Thoracic aorta (tissue), 2 donors: ENCODE measurements at regions not wholly inside any gene's neighbourhood (a gene's known extent, or its start where the extent isn't known, plus 50 kb on each side); places are given as distances from the start of the nearest gene placed in this dataset.

Source experiments
- ATAC-seq: fragments of 150-250 bp; one replicate; pipeline ENCODE4 v1.8.0; 2017; ENCODE audit warnings: low read depth; ENCODE audit not compliant: insufficient number of reproducible peaks, low FRiP score
- DNase-seq: peaks from one replicate; pipeline ENCODE4 v3.0.0-alpha.2; 2020; ENCODE audit warnings: low spot score
- H3K27ac ChIP-seq, 2 donors: fragments of 200-600 bp; sonication (generic); 1 replicate in 1 of 2; 2 replicates in 1 of 2; pipeline ENCODE4 v1.5.1; 2016; ENCODE audit warnings: mild to moderate bottlenecking in 2 of 2, moderate library complexity in 2 of 2
- H3K27me3 ChIP-seq: fragments of 200-600 bp; sonication (generic); replicated peaks from 2 replicates; pipeline ENCODE4 v1.6.0; 2016; ENCODE audit warnings: mild to moderate bottlenecking; ENCODE audit not compliant: insufficient read depth
- H3K36me3 ChIP-seq: fragments of 200-600 bp; sonication (generic); one replicate; pipeline ENCODE4 v1.5.1; 2016
- H3K4me1 ChIP-seq, 2 donors: fragments of 200-600 bp; sonication (generic); 1 replicate in 1 of 2; 2 replicates in 1 of 2; pipeline versions ENCODE4 v1.5.1 to v1.6.0; 2016; ENCODE audit warnings: low read depth in 2 of 2, mild to moderate bottlenecking in 1 of 2; ENCODE audit not compliant: control insufficient read depth in 1 of 2
- H3K4me3 ChIP-seq: fragments of 200-600 bp; sonication (generic); 2 replicates; pipeline ENCODE4 v1.5.1; 2016; ENCODE audit warnings: mild to moderate bottlenecking
- H3K9me3 ChIP-seq: fragments of 200-600 bp; sonication (generic); 2 replicates; pipeline ENCODE4 v1.5.1; 2016
- TF ChIP-seq, protein P1 (sequence below): fragments of 200-600 bp; sonication (generic); IDR thresholded peaks from one replicate; pipeline ENCODE4 v1.5.1; 2019; ENCODE audit warnings: antibody characterized with exemption

DNA sequence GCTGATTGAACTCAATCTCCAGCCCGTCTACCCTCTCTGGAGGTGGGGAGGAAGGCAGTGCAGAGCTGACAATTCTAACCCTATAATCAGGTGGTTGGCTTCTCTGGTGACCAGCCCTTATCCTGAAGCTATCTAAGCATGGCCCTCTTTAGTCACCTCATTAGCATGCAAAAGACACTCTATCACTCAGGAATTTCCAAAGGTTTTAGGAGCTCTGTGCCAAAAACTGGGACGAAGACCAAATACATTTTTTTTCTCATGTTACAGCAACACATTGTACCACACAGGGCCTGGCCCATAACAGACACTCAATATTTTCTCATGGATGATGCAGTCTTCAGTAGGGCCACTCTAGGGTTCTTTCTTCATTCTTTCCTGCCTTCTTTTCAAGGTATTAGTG, 118.8 kb upstream of the VLDLR start:
- TF ChIP-seq, protein P1, sequence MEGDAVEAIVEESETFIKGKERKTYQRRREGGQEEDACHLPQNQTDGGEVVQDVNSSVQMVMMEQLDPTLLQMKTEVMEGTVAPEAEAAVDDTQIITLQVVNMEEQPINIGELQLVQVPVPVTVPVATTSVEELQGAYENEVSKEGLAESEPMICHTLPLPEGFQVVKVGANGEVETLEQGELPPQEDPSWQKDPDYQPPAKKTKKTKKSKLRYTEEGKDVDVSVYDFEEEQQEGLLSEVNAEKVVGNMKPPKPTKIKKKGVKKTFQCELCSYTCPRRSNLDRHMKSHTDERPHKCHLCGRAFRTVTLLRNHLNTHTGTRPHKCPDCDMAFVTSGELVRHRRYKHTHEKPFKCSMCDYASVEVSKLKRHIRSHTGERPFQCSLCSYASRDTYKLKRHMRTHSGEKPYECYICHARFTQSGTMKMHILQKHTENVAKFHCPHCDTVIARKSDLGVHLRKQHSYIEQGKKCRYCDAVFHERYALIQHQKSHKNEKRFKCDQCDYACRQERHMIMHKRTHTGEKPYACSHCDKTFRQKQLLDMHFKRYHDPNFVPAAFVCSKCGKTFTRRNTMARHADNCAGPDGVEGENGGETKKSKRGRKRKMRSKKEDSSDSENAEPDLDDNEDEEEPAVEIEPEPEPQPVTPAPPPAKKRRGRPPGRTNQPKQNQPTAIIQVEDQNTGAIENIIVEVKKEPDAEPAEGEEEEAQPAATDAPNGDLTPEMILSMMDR = no peak
- H3K9me3 ChIP-seq = no peaks in the 10 kb centered on the region
- no peak overlapping the region for H3K27ac ChIP-seq
- no peak overlapping the region for H3K4me3 ChIP-seq
- no peaks in the 10 kb centered on the region for H3K36me3 ChIP-seq
- DNase-seq (no peak), ATAC-seq (no peak)
- H3K27me3 ChIP-seq = no peaks in the 10 kb centered on the region
- no peaks in the 10 kb centered on the region for H3K4me1 ChIP-seq

DNA sequence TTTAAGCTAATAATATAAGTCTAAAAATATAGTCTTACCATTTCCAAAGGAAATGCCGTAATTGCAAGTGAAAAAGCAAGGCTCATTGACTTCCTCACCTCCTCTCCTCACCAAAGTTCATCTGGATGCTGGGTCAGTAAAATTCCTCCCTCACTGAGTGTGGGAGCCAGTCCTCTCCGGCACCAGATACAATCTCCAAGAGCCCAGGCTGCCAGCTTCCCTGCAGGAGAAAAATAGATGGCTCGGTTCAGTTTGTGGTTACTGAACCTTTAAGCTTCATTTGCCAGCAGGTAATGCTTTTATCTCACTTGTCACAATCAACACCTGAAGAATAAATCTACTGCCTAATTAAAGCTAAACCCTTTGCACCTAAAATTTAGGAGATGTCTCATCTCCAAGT, 115.3 kb upstream of the VLDLR start:
- H3K4me1 ChIP-seq = no peaks in the 10 kb centered on the region
- no peaks in the 10 kb centered on the region for H3K36me3 ChIP-seq
- no peaks in the 10 kb centered on the region for H3K9me3 ChIP-seq
- TF ChIP-seq, protein P1 = no peak
- H3K4me3 ChIP-seq = no peak overlapping the region
- no peaks in the 10 kb centered on the region for H3K27me3 ChIP-seq
- no peak for ATAC-seq
- H3K27ac ChIP-seq = no peak overlapping the region
- no peak for DNase-seq

DNA sequence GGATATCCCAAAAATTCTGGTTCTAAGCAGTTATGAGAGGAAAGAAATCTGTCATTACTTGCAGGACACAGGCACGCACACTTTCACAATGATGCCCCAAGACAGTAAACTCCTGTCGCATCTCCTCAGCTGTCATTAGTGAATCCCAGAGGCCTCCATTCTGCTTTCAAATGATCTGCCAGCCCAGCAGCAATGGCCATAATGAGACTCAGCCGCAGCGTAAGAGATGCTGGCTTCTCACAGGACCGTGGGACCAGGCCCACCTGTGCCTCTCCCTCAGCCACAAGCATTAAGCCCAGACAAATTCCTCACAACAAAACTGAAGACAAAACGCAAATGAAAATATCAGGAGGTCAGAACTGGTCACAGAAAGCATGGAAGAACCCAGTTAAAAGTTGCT, 98.0 kb upstream of the VLDLR start:
- no peak overlapping the region for H3K4me3 ChIP-seq
- H3K4me1 ChIP-seq = no peaks in the 10 kb centered on the region

DNA sequence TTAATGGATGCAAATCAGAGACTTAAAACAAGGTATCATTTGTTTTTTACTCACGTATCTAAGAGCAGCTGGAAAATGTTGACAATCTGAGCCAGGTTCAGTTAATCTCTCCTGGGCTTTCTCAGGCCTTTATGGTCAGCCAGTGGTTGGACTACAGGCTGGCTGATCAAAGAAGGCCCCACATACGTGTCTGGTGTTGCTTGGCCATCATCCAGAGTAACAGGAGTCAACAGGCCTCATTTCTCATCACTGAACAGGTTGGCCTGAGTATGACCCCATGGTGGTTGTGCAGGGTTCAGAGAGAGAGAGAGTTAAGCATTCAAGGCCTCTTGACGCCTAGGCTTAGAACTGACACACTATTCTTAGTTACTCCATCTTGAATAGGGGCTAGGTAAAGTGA, 97.0 kb upstream of the VLDLR start:
- no peaks in the 10 kb centered on the region for H3K4me1 ChIP-seq
- H3K4me3 ChIP-seq = no peak overlapping the region
- TF ChIP-seq, protein P1 = no peak
- no peak overlapping the region for H3K27ac ChIP-seq
- H3K9me3 ChIP-seq = no peaks in the 10 kb centered on the region
- ATAC-seq (no peak), DNase-seq (no peak)
- H3K27me3 ChIP-seq = no peaks in the 10 kb centered on the region
- H3K36me3 ChIP-seq = no peaks in the 10 kb centered on the region

More for the DNA sequence above, 98.0 kb upstream of the VLDLR start:
- TF ChIP-seq, protein P1 = no peak
- Histone ChIP-seq H3K27me3 (no peaks in the 10 kb centered on the region), H3K9me3 (no peaks in the 10 kb centered on the region), H3K36me3 (no peaks in the 10 kb centered on the region), H3K27ac (no peak overlapping the region)
- DNase-seq (no peak), ATAC-seq (no peak)

DNA sequence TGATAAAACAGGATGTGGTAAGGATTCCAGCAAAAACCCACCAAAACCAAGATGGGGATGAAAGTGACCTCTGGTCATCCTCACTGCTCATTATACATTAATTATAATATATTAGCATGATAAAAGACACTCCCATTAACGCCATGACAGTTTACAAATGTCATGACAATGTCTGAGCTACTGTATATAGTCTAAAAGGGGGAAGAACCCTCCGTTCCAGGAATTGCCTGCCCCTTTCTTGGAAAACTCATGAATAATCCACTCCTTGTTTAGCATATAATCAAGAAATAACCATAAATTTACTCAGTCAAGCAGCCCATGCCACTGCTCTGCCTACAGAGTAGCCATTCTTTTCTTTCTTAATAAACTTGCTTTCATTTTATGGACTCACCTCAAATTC, 96.4 kb upstream of the VLDLR start:
- TF ChIP-seq, protein P1 = no peak
- Histone ChIP-seq H3K4me1 (no peaks in the 10 kb centered on the region), H3K36me3 (no peaks in the 10 kb centered on the region), H3K27me3 (no peaks in the 10 kb centered on the region), H3K9me3 (no peaks in the 10 kb centered on the region), H3K4me3 (no peak overlapping the region), H3K27ac (no peak overlapping the region)
- no peak for ATAC-seq
- no peak for DNase-seq
